Memory B cell (primary cell): ENCODE measurements at regions not wholly inside any gene's neighbourhood (a gene's known extent, or its start where the extent isn't known, plus 50 kb on each side); places are given as distances from the start of the nearest gene placed in this dataset.
"Not testable (repeated sequence)": the region's sequence is repeated elsewhere in the genome, so short reads cannot be mapped to it uniquely, and the experiment has no call there.

Experiments
- ATAC-seq: fragments of 150-1000 bp; cut with Tn5 transposase; 2 replicates; pipeline ENCODE4 v1.10.0; 2021; ENCODE audit warnings: low read depth, mild to moderate bottlenecking, moderate library complexity
- DNase-seq, 2 donors: peaks; one replicate each; pipeline ENCODE4 v3.0.0; 2022; ENCODE audit warnings: low spot score in 2 of 2
- H3K27ac Mint-ChIP-seq: one replicate; pipeline ENCODE4 v1.8.0; 2022; ENCODE audit warnings: mild to moderate bottlenecking, moderate library complexity, mixed read lengths
- H3K27me3 Mint-ChIP-seq: one replicate; pipeline ENCODE4 v1.8.0; 2022; ENCODE audit warnings: mixed read lengths
- H3K36me3 Mint-ChIP-seq: one replicate; pipeline ENCODE4 v1.8.0; 2022; ENCODE audit warnings: mild to moderate bottlenecking, mixed read lengths
- H3K4me1 Mint-ChIP-seq: one replicate; pipeline ENCODE4 v1.8.0; 2022; ENCODE audit warnings: mixed read lengths
- H3K4me3 Mint-ChIP-seq: one replicate; pipeline ENCODE4 v1.8.0; 2022; ENCODE audit warnings: mild to moderate bottlenecking, moderate library complexity, mixed read lengths
- H3K9me3 Mint-ChIP-seq: one replicate; pipeline ENCODE4 v1.8.0; 2022; ENCODE audit warnings: mixed read lengths

DNA sequence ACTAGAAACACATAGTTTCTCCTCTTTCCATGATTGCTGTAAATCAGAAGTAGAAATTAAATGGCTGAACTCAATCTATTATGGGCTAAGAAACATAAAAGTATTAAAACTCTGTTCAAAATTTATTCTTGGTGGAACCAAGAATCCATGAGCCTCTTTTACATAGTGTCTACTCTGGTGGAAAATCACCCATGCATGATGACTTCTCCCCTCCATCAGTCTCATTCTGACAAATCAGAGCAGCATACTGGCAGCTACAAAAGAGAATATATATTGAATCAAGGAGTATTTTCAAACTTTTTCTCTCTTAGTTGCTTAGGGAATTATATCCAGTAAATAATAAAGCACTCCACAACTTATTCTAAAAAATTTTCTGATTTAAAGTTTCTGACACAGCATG lies 536.9 kb upstream of the CCDC54 start:
- DNase-seq: no peak
- H3K27me3 Mint-ChIP-seq: peaks cover 2% of the 10 kb centered on the region
- H3K9me3 Mint-ChIP-seq: peaks cover 2% of the 10 kb centered on the region
- H3K4me1 Mint-ChIP-seq: no peaks in the 10 kb centered on the region
- H3K27ac Mint-ChIP-seq: no peak overlapping the region
- H3K36me3 Mint-ChIP-seq: no peaks in the 10 kb centered on the region
- no peak for ATAC-seq
- H3K4me3 Mint-ChIP-seq: no peak overlapping the region

DNA sequence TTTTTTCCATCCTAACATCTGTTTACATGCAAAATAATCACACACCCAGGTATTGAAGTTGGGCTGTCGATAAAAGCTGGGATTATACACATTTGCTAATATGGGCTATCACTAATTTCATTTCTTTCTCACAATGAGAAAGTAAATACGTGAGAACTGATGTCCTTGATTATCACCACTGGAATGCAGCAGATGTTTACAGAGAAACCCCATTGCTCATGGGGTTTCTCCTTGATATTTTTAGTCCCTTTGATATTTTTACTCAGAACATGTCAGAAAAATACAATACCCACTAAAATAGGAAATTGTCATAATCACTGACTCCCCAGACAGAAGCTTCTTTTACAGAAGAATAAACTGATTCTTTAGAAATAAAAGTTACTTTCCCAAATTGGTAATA lies 535.1 kb upstream of the CCDC54 start:
- H3K4me3 Mint-ChIP-seq: no peak overlapping the region
- DNase-seq (no peak), ATAC-seq (no peak)
- H3K27me3 Mint-ChIP-seq: peaks cover 2% of the 10 kb centered on the region
- no peak overlapping the region for H3K27ac Mint-ChIP-seq
- peaks cover 2% of the 10 kb centered on the region for H3K9me3 Mint-ChIP-seq
- no peaks in the 10 kb centered on the region for H3K4me1 Mint-ChIP-seq
- H3K36me3 Mint-ChIP-seq: no peaks in the 10 kb centered on the region

- H3K4me1 Mint-ChIP-seq: no peaks in the 10 kb centered on the region
- no peaks in the 10 kb centered on the region for H3K36me3 Mint-ChIP-seq
- no peak overlapping the region for H3K27ac Mint-ChIP-seq
- H3K9me3 Mint-ChIP-seq: peaks cover 3% of the 10 kb centered on the region
- no peak overlapping the region for H3K4me3 Mint-ChIP-seq
- no peaks in the 10 kb centered on the region for H3K27me3 Mint-ChIP-seq
- ATAC-seq (no peak), DNase-seq (no peak)
These were observed 532.6 kb upstream of the CCDC54 start for GRCh38 chr3:106844638-106845037.

DNA sequence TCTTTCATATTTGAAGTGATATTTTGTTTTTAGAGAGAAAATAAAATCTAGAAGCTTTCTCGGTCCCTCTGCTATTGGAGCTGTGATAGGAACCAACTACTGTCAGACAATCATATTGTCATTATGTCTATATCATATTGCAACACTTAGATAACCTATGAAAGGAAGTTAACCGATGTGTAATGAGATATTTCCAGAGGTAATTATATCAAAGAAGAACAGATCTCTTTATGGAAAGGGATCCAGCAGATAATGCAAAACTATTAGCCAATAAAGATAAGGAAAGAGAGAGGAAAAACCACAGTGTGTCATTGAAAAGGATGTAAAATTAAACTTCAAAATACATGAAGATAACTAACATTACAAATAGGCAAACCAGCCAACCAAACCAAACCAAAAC lies 529.1 kb upstream of the CCDC54 start:
- H3K4me3 Mint-ChIP-seq: no peak overlapping the region
- DNase-seq (no peak), ATAC-seq (no peak)
- no peaks in the 10 kb centered on the region for H3K36me3 Mint-ChIP-seq
- H3K4me1 Mint-ChIP-seq: no peaks in the 10 kb centered on the region
- peaks cover 3% of the 10 kb centered on the region for H3K9me3 Mint-ChIP-seq
- H3K27ac Mint-ChIP-seq: no peak overlapping the region
- no peaks in the 10 kb centered on the region for H3K27me3 Mint-ChIP-seq

DNA sequence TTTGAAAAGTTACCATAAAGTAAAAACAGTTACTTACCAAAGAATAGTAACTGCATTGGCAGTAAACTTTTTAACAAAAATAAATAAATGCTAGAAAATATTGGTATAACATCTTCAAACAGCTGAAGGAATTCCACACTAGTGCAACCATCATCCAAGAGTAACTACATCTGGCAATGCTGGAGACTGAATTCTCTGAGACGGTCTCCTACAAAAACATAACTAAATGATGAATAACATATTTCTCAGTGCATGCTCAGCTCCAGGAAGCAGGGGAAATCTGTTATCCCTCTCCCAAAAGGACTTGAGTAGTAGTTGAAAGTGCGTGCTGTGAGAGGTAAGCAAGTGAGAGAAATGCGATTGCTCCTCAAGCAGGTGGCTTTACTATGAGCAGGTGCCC lies 526.8 kb upstream of the CCDC54 start:
- Mint-ChIP-seq H3K27me3 (no peaks in the 10 kb centered on the region), H3K9me3 (peaks cover 1% of the 10 kb centered on the region), H3K4me3 (no peak overlapping the region), H3K4me1 (no peaks in the 10 kb centered on the region), H3K36me3 (no peaks in the 10 kb centered on the region), H3K27ac (no peak overlapping the region)
- no peak for DNase-seq
- no peak for ATAC-seq

GRCh38 chr3:106858321-106858720 lies 518.9 kb upstream of the CCDC54 start:
- H3K36me3 Mint-ChIP-seq, H3K27me3 Mint-ChIP-seq, ATAC-seq, DNase-seq, H3K4me3 Mint-ChIP-seq, H3K9me3 Mint-ChIP-seq, H3K27ac Mint-ChIP-seq, H3K4me1 Mint-ChIP-seq: not testable (repeated sequence)

GRCh38 chr3:106860182-106860581 lies 517.1 kb upstream of the CCDC54 start:
- ATAC-seq (no peak), DNase-seq (no peak)
- Mint-ChIP-seq H3K4me1 (no peaks in the 10 kb centered on the region), H3K9me3 (peaks cover 9% of the 10 kb centered on the region), H3K4me3 (no peak overlapping the region), H3K27me3 (no peaks in the 10 kb centered on the region), H3K27ac (no peak overlapping the region), H3K36me3 (no peaks in the 10 kb centered on the region)

GRCh38 chr3:106862067-106862466 lies 515.2 kb upstream of the CCDC54 start:
- H3K4me3 Mint-ChIP-seq: no peak overlapping the region
- no peaks in the 10 kb centered on the region for H3K27me3 Mint-ChIP-seq
- ATAC-seq (no peak), DNase-seq (no peak)
- H3K4me1 Mint-ChIP-seq: no peaks in the 10 kb centered on the region
- peaks cover 9% of the 10 kb centered on the region for H3K9me3 Mint-ChIP-seq
- no peaks in the 10 kb centered on the region for H3K36me3 Mint-ChIP-seq
- no peak overlapping the region for H3K27ac Mint-ChIP-seq

- Mint-ChIP-seq H3K4me3 (no peak overlapping the region), H3K9me3 (peaks cover 2% of the 10 kb centered on the region), H3K36me3 (no peaks in the 10 kb centered on the region), H3K4me1 (no peaks in the 10 kb centered on the region), H3K27ac (no peak overlapping the region), H3K27me3 (no peaks in the 10 kb centered on the region)
- no peak for DNase-seq
- ATAC-seq: no peak
These were observed 499.6 kb upstream of the CCDC54 start for GRCh38 chr3:106877627-106878026.

GRCh38 chr3:106880206-106880605 lies 497.0 kb upstream of the CCDC54 start:
- ATAC-seq (no peak), DNase-seq (no peak)
- no peak overlapping the region for H3K27ac Mint-ChIP-seq
- H3K9me3 Mint-ChIP-seq: peaks cover 4% of the 10 kb centered on the region
- no peaks in the 10 kb centered on the region for H3K27me3 Mint-ChIP-seq
- H3K36me3 Mint-ChIP-seq: no peaks in the 10 kb centered on the region
- no peak overlapping the region for H3K4me3 Mint-ChIP-seq
- no peaks in the 10 kb centered on the region for H3K4me1 Mint-ChIP-seq

DNA sequence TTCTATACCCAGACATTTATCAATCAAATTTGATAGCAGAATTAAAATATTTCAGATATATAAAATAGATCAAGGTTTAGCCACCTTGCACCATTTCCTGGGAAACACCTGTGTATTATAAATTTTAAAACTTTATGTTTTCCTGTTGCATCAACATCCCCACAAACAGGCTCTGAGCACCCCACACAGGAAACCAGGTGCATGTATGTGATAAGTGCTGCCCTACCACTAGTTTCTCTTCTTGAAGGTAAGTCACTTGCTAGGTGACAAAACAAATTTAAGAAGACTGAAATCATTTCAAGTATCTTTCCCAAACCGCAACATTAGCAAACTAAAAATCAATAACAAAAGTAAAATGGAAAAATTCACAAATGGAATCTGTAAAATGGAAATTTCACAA lies 496.1 kb upstream of the CCDC54 start:
- Mint-ChIP-seq H3K36me3 (no peaks in the 10 kb centered on the region), H3K4me3 (no peak overlapping the region), H3K27me3 (no peaks in the 10 kb centered on the region), H3K9me3 (peaks cover 4% of the 10 kb centered on the region), H3K4me1 (no peaks in the 10 kb centered on the region), H3K27ac (no peak overlapping the region)
- ATAC-seq (no peak), DNase-seq (no peak)

DNA sequence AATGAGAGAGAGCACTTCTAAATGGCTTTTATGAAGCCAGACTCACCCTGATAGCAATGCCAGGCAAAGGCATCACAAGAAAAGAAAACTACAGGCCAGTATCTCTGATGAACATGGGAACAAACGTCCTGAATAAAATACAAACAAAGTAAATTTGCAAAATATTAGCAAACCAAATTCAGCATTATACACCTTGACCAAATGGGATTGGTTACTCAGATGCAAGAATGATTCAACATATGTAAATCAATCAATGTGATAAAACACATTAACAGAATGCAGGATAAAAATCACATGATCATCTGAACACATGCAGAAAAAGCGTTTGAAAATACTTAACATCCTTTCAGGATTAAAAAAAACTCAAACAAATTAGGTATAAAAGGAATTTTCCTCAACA lies 494.9 kb upstream of the CCDC54 start:
- Mint-ChIP-seq H3K36me3 (no peaks in the 10 kb centered on the region), H3K4me1 (no peaks in the 10 kb centered on the region), H3K9me3 (peaks cover 4% of the 10 kb centered on the region), H3K27me3 (no peaks in the 10 kb centered on the region), H3K4me3 (no peak overlapping the region), H3K27ac (no peak overlapping the region)
- DNase-seq (no peak), ATAC-seq (no peak)

- DNase-seq (no peak), ATAC-seq (no peak)
- no peaks in the 10 kb centered on the region for H3K4me1 Mint-ChIP-seq
- H3K27ac Mint-ChIP-seq: no peak overlapping the region
- H3K4me3 Mint-ChIP-seq: no peak overlapping the region
- no peaks in the 10 kb centered on the region for H3K36me3 Mint-ChIP-seq
- H3K27me3 Mint-ChIP-seq: no peaks in the 10 kb centered on the region
- H3K9me3 Mint-ChIP-seq: no peaks in the 10 kb centered on the region
These were observed 471.2 kb upstream of the CCDC54 start for GRCh38 chr3:106906074-106906473.

GRCh38 chr3:106908181-106908938 lies 468.9 kb upstream of the CCDC54 start:
- no peak for DNase-seq
- H3K27me3 Mint-ChIP-seq: no peaks in the 10 kb centered on the region
- no peaks in the 10 kb centered on the region for H3K9me3 Mint-ChIP-seq
- no peak for ATAC-seq
- H3K36me3 Mint-ChIP-seq: no peaks in the 10 kb centered on the region
- H3K4me1 Mint-ChIP-seq: no peaks in the 10 kb centered on the region
- H3K27ac Mint-ChIP-seq: no peak overlapping the region
- H3K4me3 Mint-ChIP-seq: no peak overlapping the region

DNA sequence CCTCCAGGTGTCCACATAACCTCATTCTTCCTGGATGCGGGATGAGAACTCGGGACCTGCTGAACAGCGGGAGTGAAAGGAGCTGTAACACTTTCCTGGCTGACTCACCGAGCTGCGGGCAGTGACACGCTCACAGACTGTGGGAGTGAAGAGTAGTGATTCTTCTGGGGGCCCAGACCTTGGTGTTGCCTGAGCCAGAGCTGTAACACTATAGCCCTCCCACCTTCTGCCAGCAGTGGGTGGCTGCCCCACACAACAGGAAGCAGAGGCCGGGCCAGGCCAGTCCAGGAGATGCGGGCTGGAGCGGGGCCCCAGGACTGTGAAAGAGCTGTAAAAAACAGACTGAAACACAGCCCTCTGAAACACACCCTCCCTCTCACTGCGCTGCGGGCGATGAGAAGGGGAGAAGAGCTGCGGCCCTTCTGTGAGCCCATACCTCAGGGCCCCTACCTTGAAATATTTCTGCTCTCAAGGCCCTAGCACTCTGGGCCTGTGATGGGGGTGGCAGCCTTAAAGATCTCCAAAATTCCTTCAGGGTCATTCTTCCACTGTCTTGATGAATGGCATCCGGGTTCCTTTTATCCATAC lies 464.0 kb upstream of the CCDC54 start:
- H3K36me3 Mint-ChIP-seq: no peaks in the 10 kb centered on the region
- no peak overlapping the region for H3K27ac Mint-ChIP-seq
- no peaks in the 10 kb centered on the region for H3K4me1 Mint-ChIP-seq
- H3K4me3 Mint-ChIP-seq: no peak overlapping the region
- peaks cover 2% of the 10 kb centered on the region for H3K27me3 Mint-ChIP-seq
- H3K9me3 Mint-ChIP-seq: no peaks in the 10 kb centered on the region
- ATAC-seq: no peak
- DNase-seq: no peak
